Keratinocyte (primary cell): ENCODE measurements at regions not wholly inside any gene's neighbourhood (a gene's known extent, or its start where the extent isn't known, plus 50 kb on each side); places are given as distances from the start of the nearest gene placed in this dataset.
"Not testable (repeated sequence)": the region's sequence is repeated elsewhere in the genome, so short reads cannot be mapped to it uniquely, and the experiment has no call there.

Source experiments
- DNase-seq: peaks from one replicate; pipeline ENCODE4 v3.0.0-alpha.2; 2011; ENCODE audit warnings: low read depth, missing footprints, low spot score
- FAIRE-seq: peaks from 2 replicates; lab custom pipeline; 2011; peaks lifted over from hg19 to GRCh38; lab: Jason Lieb, UNC
- H2AFZ ChIP-seq: 2 replicates; pipeline ENCODE4 v1.6.0; 2012; ENCODE audit warnings: low read length, control low read depth, inconsistent platforms; ENCODE audit not compliant: control insufficient read depth
- H3K27ac ChIP-seq: 2 replicates; pipeline ENCODE4 v1.5.1; 2011; ENCODE audit warnings: low read length; ENCODE audit not compliant: control insufficient read depth, insufficient read depth
- H3K27me3 ChIP-seq: 3 replicates; pipeline ENCODE4 v1.6.0; 2011; ENCODE audit warnings: low read length; ENCODE audit not compliant: control insufficient read depth, insufficient read depth; ENCODE audit errors: extremely low read depth
- H3K36me3 ChIP-seq, 2 experiments: 2 replicates in 1 of 2; 3 replicates in 1 of 2; pipeline ENCODE4 v1.5.1; 2011; ENCODE audit warnings: low read length in 2 of 2, mild to moderate bottlenecking in 1 of 2; ENCODE audit not compliant: control insufficient read depth in 2 of 2, insufficient read depth in 2 of 2; ENCODE audit errors: extremely low read depth in 1 of 2
- H3K4me1 ChIP-seq: 3 replicates; pipeline ENCODE4 v1.5.1; 2011; ENCODE audit warnings: low read length; ENCODE audit not compliant: control insufficient read depth, insufficient read depth; ENCODE audit errors: extremely low read depth
- H3K4me2 ChIP-seq: 3 replicates; pipeline ENCODE4 v1.6.0; 2011; ENCODE audit warnings: low read depth, low read length; ENCODE audit not compliant: control insufficient read depth, insufficient read depth; ENCODE audit errors: extremely low read depth
- H3K4me3 ChIP-seq, 3 experiments: fragments of 200-600 bp in 1 of 3; sonication (generic) in 1 of 3; 2 replicates in 2 of 3; 3 replicates in 1 of 3; pipeline ENCODE4 v1.5.1; 2011 to 2016; ENCODE audit warnings: low read length in 3 of 3, mild to moderate bottlenecking in 3 of 3, control low read depth in 2 of 3, inconsistent platforms in 1 of 3, low read depth in 1 of 3, mixed read lengths in 1 of 3, mixed run types in 1 of 3, moderate library complexity in 1 of 3; ENCODE audit not compliant: control insufficient read depth in 2 of 3, insufficient read depth in 2 of 3; ENCODE audit errors: extremely low read depth in 1 of 3
- H3K79me2 ChIP-seq: 2 replicates; pipeline ENCODE4 v1.6.0; 2012; ENCODE audit warnings: low read length; ENCODE audit not compliant: control insufficient read depth, insufficient read depth
- H3K9ac ChIP-seq: 3 replicates; pipeline ENCODE4 v1.6.0; 2011; ENCODE audit warnings: low read length; ENCODE audit not compliant: control insufficient read depth, insufficient read depth; ENCODE audit errors: extremely low read depth
- H3K9me1 ChIP-seq: 3 replicates; pipeline ENCODE4 v1.6.0; 2011; ENCODE audit warnings: low read length; ENCODE audit not compliant: control insufficient read depth, insufficient read depth; ENCODE audit errors: extremely low read depth
- H3K9me3 ChIP-seq: 2 replicates; pipeline ENCODE4 v1.5.1; 2012; ENCODE audit warnings: low read depth, low read length; ENCODE audit not compliant: control insufficient read depth
- H4K20me1 ChIP-seq: 3 replicates; pipeline ENCODE4 v1.6.0; 2011; ENCODE audit warnings: low read length; ENCODE audit not compliant: control insufficient read depth, insufficient read depth; ENCODE audit errors: extremely low read depth
- EZH2 ChIP-seq: IDR thresholded peaks from one replicate; pipeline ENCODE4 v1.6.1; 2012; ENCODE audit warnings: inconsistent platforms, mild to moderate bottlenecking, low read length, moderate library complexity
- dilution Hi-C: fragments of 300-500 bp; cut with MboI; formaldehyde crosslinking; loops from one replicate; pipeline ENCODE4 v1.7.0; 2020; ENCODE audit warnings: low sequenced_read_pairs; ENCODE audit not compliant: extremely low pct_ligation_motif_present
- TF ChIP-seq, protein P1 (sequence below), 3 experiments: IDR thresholded peaks in 1 of 3; conservative IDR thresholded peaks in 1 of 3; optimal IDR thresholded peaks in 1 of 3; 2 replicates in 2 of 3; 3 replicates in 1 of 3; pipeline versions ENCODE3 to v1.5.1; 2011; ENCODE audit warnings: low read length in 3 of 3, mild to moderate bottlenecking in 3 of 3, moderate library complexity in 2 of 3, control low read depth in 1 of 3, inconsistent platforms in 1 of 3; ENCODE audit not compliant: insufficient read depth in 2 of 3; ENCODE audit errors: extremely low read depth in 1 of 3

DNA sequence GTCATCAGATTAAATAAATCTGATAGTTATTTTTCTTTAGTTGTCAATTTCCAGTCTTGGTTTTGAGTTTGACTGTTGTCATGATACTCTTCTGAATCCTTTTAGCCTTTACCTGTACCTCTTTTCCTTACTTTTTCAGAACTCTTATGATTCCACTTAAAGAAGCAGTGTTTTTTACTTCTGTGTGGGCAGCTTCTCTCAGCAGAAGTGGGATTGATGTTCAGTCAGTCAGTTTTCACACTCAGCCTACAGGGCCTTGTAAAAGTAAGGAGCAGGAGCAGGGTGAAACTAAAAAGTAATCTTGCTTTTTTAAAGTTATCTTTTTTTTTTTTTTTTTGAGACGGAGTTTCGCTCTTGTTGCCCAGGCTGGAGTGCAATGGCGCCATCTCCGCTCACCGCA lies 75.1 kb downstream of the HAUS1 start:
- Histone ChIP-seq H3K4me3 (no peak overlapping the region), H3K79me2 (peaks cover 98% of the 10 kb centered on the region), H3K4me2 (no peak overlapping the region), H3K27ac (no peak overlapping the region), H3K9me1 (no peaks in the 10 kb centered on the region), H4K20me1 (no peaks in the 10 kb centered on the region), H3K27me3 (no peaks in the 10 kb centered on the region), H3K9ac (no peak overlapping the region), H2AFZ (no peak overlapping the region), H3K4me1 (peaks cover 12% of the 10 kb centered on the region), H3K36me3 (no peaks in the 10 kb centered on the region), H3K9me3 (no peaks in the 10 kb centered on the region)
- DNase-seq (no peak), FAIRE-seq (no peak)
- TF ChIP-seq EZH2 = no peak
- TF ChIP-seq, protein P1, sequence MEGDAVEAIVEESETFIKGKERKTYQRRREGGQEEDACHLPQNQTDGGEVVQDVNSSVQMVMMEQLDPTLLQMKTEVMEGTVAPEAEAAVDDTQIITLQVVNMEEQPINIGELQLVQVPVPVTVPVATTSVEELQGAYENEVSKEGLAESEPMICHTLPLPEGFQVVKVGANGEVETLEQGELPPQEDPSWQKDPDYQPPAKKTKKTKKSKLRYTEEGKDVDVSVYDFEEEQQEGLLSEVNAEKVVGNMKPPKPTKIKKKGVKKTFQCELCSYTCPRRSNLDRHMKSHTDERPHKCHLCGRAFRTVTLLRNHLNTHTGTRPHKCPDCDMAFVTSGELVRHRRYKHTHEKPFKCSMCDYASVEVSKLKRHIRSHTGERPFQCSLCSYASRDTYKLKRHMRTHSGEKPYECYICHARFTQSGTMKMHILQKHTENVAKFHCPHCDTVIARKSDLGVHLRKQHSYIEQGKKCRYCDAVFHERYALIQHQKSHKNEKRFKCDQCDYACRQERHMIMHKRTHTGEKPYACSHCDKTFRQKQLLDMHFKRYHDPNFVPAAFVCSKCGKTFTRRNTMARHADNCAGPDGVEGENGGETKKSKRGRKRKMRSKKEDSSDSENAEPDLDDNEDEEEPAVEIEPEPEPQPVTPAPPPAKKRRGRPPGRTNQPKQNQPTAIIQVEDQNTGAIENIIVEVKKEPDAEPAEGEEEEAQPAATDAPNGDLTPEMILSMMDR (optimal IDR thresholded peaks at IDR 0.05 in 1 of 3, IDR thresholded peaks at IDR 0.05 in 1 of 3, conservative IDR thresholded peaks at IDR 0.05 in 1 of 3; ENCODE audit: extremely low read depth in 1 of 3, insufficient read depth in 2 of 3, low read length in 3 of 3) = no peak
- dilution Hi-C loops = no loop called here

DNA sequence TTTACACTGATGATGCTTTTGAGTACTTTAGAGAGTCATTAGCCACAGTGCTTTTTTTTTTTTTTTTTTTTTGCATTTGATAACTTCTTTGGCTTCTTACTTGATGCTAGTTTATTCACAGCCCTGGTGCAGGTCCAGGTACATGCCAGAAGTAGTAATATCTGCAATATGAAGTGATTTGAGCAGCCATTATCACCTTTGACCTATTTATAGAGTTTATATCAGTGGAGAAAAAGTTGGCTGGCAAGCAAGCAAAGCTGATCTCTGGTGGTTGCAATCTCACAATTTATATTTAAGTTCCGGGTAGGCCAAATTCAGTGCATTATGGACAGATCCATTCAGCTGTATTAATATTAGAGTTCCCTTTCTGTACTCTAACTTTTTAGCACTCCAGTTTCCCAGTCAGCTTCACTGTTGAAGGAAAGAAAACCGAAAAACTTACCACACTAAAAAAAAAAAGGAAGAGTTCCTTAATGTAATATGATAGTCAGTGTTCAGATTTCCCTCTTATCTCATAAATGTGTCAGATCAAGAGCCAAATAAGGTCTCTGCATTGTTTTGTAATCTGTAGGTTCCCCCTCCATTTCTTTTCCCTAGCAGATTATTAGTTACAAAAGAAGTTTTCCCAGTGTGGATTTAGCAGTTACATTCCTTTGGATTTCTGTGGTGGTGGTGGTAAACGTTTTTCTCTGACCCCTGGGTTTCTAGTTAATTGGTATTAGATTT lies 78.6 kb downstream of the HAUS1 start:
- no peak overlapping the region for H2AFZ ChIP-seq
- H3K27ac ChIP-seq = no peak overlapping the region
- peaks cover 97% of the 10 kb centered on the region for H3K79me2 ChIP-seq
- H3K4me1 ChIP-seq = no peaks in the 10 kb centered on the region
- H3K27me3 ChIP-seq = no peaks in the 10 kb centered on the region
- dilution Hi-C loops = no loop called here
- H3K9me3 ChIP-seq = no peaks in the 10 kb centered on the region
- no peak overlapping the region for H3K4me2 ChIP-seq
- H3K9me1 ChIP-seq = no peaks in the 10 kb centered on the region
- no peak for TF ChIP-seq EZH2
- TF ChIP-seq, protein P1 (optimal IDR thresholded peaks at IDR 0.05 in 1 of 3, IDR thresholded peaks at IDR 0.05 in 1 of 3, conservative IDR thresholded peaks at IDR 0.05 in 1 of 3; ENCODE audit: extremely low read depth in 1 of 3, insufficient read depth in 2 of 3, low read length in 3 of 3) = no peak
- H4K20me1 ChIP-seq = peaks cover 5% of the 10 kb centered on the region
- no peak for DNase-seq
- no peaks in the 10 kb centered on the region for H3K36me3 ChIP-seq
- FAIRE-seq = no peak
- H3K9ac ChIP-seq = no peak overlapping the region
- H3K4me3 ChIP-seq = no peak overlapping the region

DNA sequence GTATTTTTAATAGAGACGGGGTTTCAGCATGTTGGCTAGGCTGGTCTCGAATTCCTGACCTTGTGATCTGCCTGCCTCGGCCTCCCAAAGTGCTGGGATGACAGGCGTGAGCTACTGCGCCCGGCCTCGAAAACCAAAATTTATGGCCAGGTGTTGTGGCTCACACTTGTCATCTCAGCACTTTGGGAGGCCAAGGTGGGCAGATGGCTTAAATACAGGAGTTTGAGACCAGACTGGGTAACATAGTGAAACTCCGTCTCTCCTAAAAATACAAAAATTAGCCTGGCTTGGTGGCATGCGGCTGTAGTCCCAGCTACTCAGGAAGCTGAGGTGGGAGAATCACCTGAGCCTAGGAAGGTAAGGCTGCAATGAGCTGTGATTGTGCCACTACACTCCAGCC lies 80.1 kb downstream of the HAUS1 start:
- dilution Hi-C loops, H3K27me3 ChIP-seq, H3K4me3 ChIP-seq, H3K9ac ChIP-seq, H3K4me1 ChIP-seq, H3K36me3 ChIP-seq, FAIRE-seq, H3K9me3 ChIP-seq, DNase-seq, H3K9me1 ChIP-seq, H3K27ac ChIP-seq, H2AFZ ChIP-seq, H4K20me1 ChIP-seq, H3K4me2 ChIP-seq: not testable (repeated sequence)
- H3K79me2 ChIP-seq = peaks cover 97% of the 10 kb centered on the region
